Testis (tissue), 2 donors: ENCODE measurements at regions not wholly inside any gene's neighbourhood (a gene's known extent, or its start where the extent isn't known, plus 50 kb on each side); places are given as distances from the start of the nearest gene placed in this dataset.

Source experiments
- POLR2A ChIP-seq: fragments of 450-650 bp; IDR thresholded peaks from one replicate; pipeline ENCODE4 v1.6.1; 2017; ENCODE audit warnings: antibody characterized with exemption, mild to moderate bottlenecking, moderate library complexity
- TF ChIP-seq, protein P1 (sequence below), 3 experiments: fragments of 450-650 bp in 2 of 3; fragments of 200-600 bp in 1 of 3; sonication (generic) in 1 of 3; IDR thresholded peaks; one replicate each; pipeline ENCODE4 v1.5.1; 2016 to 2019; ENCODE audit warnings: antibody characterized with exemption in 3 of 3, mild to moderate bottlenecking in 2 of 3, moderate library complexity in 1 of 3

DNA sequence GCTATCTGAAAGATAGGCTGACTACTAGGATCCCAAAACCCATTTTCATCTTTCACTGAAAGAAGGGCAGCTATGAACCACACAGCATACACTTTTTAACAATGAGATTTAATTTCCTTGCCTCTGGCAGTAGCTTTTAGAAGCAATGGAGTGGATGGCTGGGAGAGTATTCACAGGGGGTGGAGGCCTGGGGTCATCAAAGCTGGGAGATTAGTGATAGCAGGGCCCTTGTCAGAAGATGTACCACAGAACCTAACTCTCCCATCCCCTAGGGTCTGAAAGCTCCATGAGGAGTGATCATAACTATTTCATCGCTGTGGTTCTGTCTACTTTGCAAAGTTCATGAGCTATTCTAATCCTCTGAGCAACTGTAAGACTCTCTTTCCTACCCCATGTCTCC lies 332.2 kb downstream of the PRELID2 start:
- TF ChIP-seq, protein P1, sequence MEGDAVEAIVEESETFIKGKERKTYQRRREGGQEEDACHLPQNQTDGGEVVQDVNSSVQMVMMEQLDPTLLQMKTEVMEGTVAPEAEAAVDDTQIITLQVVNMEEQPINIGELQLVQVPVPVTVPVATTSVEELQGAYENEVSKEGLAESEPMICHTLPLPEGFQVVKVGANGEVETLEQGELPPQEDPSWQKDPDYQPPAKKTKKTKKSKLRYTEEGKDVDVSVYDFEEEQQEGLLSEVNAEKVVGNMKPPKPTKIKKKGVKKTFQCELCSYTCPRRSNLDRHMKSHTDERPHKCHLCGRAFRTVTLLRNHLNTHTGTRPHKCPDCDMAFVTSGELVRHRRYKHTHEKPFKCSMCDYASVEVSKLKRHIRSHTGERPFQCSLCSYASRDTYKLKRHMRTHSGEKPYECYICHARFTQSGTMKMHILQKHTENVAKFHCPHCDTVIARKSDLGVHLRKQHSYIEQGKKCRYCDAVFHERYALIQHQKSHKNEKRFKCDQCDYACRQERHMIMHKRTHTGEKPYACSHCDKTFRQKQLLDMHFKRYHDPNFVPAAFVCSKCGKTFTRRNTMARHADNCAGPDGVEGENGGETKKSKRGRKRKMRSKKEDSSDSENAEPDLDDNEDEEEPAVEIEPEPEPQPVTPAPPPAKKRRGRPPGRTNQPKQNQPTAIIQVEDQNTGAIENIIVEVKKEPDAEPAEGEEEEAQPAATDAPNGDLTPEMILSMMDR (IDR thresholded peaks at IDR 0.05): no peak
- no peak for TF ChIP-seq POLR2A
